ENCODE measurements at regions not wholly inside any gene's neighbourhood (a gene's known extent, or its start where the extent isn't known, plus 50 kb on each side); places are given as distances from the start of the nearest gene placed in this dataset.

DNA sequence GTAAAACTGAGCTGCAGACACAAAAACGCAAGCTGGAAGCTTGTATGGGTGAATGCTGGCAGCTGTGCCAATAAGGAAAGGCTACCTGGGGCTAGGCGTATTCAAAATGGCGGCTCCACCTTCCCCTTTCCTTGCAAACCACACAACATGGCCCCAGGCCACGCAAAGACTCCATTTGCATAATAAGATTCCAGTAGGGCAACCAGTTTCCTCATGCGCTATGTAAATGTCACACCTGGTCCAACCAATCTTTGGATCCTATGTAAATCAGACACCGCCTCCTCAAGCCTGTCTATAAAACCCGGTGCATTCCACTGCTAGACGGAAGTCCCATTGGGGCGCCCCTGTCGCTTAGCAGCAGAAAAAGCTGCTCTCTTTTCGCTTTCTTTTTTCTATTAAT lies 505.9 kb upstream of the BTBD3 start:
- TF ChIP-seq, protein P1, sequence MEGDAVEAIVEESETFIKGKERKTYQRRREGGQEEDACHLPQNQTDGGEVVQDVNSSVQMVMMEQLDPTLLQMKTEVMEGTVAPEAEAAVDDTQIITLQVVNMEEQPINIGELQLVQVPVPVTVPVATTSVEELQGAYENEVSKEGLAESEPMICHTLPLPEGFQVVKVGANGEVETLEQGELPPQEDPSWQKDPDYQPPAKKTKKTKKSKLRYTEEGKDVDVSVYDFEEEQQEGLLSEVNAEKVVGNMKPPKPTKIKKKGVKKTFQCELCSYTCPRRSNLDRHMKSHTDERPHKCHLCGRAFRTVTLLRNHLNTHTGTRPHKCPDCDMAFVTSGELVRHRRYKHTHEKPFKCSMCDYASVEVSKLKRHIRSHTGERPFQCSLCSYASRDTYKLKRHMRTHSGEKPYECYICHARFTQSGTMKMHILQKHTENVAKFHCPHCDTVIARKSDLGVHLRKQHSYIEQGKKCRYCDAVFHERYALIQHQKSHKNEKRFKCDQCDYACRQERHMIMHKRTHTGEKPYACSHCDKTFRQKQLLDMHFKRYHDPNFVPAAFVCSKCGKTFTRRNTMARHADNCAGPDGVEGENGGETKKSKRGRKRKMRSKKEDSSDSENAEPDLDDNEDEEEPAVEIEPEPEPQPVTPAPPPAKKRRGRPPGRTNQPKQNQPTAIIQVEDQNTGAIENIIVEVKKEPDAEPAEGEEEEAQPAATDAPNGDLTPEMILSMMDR (conservative IDR thresholded peaks at IDR 0.05; ENCODE audit: low read length) = no peak
- TF ChIP-seq EZH2phosphoT487 (IDR thresholded peaks at IDR 0.05; ENCODE audit: borderline replicate concordance, low read depth, low read length) = no peak
